Adrenal gland (tissue), 9 donors: ENCODE measurements at regions not wholly inside any gene's neighbourhood (a gene's known extent, or its start where the extent isn't known, plus 50 kb on each side); places are given as distances from the start of the nearest gene placed in this dataset.
"Not testable (repeated sequence)": the region's sequence is repeated elsewhere in the genome, so short reads cannot be mapped to it uniquely, and the experiment has no call there.

Source experiments
- DNase-seq, 7 donors: peaks; one replicate each; pipeline ENCODE4 v3.0.0-alpha.2; 2019 to 2020
- H3K27ac ChIP-seq, 5 donors: fragments of 200-600 bp; sonication (generic) in 4 of 5; 1 replicate in 3 of 5; 2 replicates in 2 of 5; pipeline versions ENCODE4 v1.5.1 to v1.8.0; 2016 to 2020; ENCODE audit warnings: mild to moderate bottlenecking in 1 of 5
- H3K27me3 ChIP-seq: fragments of 200-600 bp; 2 replicates; pipeline ENCODE4 v1.8.0; 2021
- H3K36me3 ChIP-seq, 2 donors: fragments of 200-600 bp; replicated peaks in 1 of 2; 1 replicate in 1 of 2; 2 replicates in 1 of 2; pipeline versions ENCODE4 v1.5.1 to v1.8.0; 2018 to 2022
- H3K4me1 ChIP-seq, 2 donors: fragments of 200-600 bp; replicated peaks in 1 of 2; 1 replicate in 1 of 2; 2 replicates in 1 of 2; pipeline versions ENCODE4 v1.5.1 to v1.8.0; 2018 to 2021
- H3K4me3 ChIP-seq, 4 donors: fragments of 200-600 bp; sonication (generic) in 3 of 4; one replicate each; pipeline ENCODE4 v1.5.1; 2016 to 2018
- H3K9me3 ChIP-seq, 3 donors: fragments of 200-600 bp; sonication (generic) in 1 of 3; replicated peaks in 1 of 3; 1 replicate in 2 of 3; 2 replicates in 1 of 3; pipeline versions ENCODE4 v1.5.1 to v1.8.0; 2016 to 2021
- POLR2A ChIP-seq, 2 donors: fragments of 450-650 bp; IDR thresholded peaks; one replicate each; pipeline ENCODE4 v1.6.1; 2017; ENCODE audit warnings: antibody characterized with exemption in 2 of 2, mild to moderate bottlenecking in 2 of 2, moderate library complexity in 1 of 2
- WGBS, 4 donors: extraction: QIAGEN DNeasy Blood & Tissue Kit in 2 of 4; methylation state at CpG; one replicate each; pipeline versions ENCODE4 v1.1.5 to v1.1.7; 2013 to 2017; 5-methylcytosine and 5-hydroxymethylcytosine counted together
- intact Hi-C, 2 donors: fragments of 100-400 bp; cut with DNase I; formaldehyde crosslinking; loops; one replicate each; pipeline versions ENCODE4 v1.14.1 to v1.15.0; 2022 to 2023
- TF ChIP-seq, protein P1 (sequence below), 6 experiments: fragments of 450-650 bp in 4 of 6; fragments of 200-600 bp in 2 of 6; sonication (generic) in 1 of 6; IDR thresholded peaks; 1 replicate in 5 of 6; 2 replicates in 1 of 6; pipeline versions ENCODE4 v1.5.1 to v1.8.0; 2016 to 2021; ENCODE audit warnings: antibody characterized with exemption in 6 of 6, mild to moderate bottlenecking in 2 of 6, moderate library complexity in 1 of 6
- donor health status: healthy with polysubstance abuse.
- donor health status: Bipolar disorder and iron deficiency.
- donor health status: DM: yes; HTN: yes; CAD: no.
- donor health status: DM: no; HTN: no; CAD: no.
- donor health status: DM: no; HTN: no; CAD: no.

DNA sequence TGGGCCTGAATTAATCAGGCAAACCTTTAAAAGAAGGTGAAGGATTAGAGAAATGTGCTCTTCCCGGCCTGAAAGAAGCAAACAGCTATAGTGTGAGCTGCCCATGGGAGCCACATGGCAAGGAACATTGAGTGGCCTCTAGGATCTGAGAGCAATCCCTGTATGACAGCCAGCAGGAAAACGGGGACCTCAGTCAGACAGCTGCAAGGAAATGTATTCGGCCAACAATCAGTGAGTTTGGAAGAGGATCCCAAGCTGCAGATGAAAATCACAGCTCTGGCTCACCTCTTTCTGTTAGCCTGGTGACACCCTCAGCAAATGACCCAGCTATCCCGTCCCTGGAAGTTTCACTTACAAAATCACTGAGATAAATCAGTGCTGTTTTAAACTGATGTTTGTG lies 309.2 kb downstream of the SH3GL2 start:
- no peak for DNase-seq
- H3K27ac ChIP-seq, result no peak overlapping the region
- no peaks in the 10 kb centered on the region for H3K9me3 ChIP-seq
- no peaks in the 10 kb centered on the region for H3K4me1 ChIP-seq
- intact Hi-C loops, result no loop called here
- H3K27me3 ChIP-seq, result peaks cover 4% of the 10 kb centered on the region
- H3K36me3 ChIP-seq, result no peaks in the 10 kb centered on the region
- 65 to 78% (median 73%) methylated on average over 4 of the region's 4 CpGs for WGBS, 4 donors
- H3K4me3 ChIP-seq, result no peak overlapping the region
- TF ChIP-seq POLR2A (IDR thresholded peaks at IDR 0.05), result no peak
- TF ChIP-seq, protein P1, sequence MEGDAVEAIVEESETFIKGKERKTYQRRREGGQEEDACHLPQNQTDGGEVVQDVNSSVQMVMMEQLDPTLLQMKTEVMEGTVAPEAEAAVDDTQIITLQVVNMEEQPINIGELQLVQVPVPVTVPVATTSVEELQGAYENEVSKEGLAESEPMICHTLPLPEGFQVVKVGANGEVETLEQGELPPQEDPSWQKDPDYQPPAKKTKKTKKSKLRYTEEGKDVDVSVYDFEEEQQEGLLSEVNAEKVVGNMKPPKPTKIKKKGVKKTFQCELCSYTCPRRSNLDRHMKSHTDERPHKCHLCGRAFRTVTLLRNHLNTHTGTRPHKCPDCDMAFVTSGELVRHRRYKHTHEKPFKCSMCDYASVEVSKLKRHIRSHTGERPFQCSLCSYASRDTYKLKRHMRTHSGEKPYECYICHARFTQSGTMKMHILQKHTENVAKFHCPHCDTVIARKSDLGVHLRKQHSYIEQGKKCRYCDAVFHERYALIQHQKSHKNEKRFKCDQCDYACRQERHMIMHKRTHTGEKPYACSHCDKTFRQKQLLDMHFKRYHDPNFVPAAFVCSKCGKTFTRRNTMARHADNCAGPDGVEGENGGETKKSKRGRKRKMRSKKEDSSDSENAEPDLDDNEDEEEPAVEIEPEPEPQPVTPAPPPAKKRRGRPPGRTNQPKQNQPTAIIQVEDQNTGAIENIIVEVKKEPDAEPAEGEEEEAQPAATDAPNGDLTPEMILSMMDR (IDR thresholded peaks at IDR 0.05), result no peak

DNA sequence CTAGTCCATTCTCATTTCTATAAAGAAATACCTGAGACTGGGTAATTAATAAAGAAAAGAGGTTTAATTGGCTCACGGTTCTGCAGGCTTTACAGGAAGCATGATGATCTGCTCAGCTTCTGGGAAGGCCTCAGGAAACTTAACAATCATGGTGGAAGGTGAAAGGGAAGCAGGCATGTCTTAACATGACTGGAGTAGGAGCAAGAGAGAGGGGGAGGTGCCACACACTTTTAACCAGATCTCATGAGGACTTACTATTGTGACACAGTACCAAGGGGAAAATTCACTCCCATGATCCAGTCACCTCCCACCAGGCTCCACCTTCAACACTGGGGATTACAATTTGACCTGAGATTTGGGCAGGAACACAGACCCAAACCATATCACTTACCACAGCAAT lies 310.1 kb downstream of the SH3GL2 start:
- H3K27me3 ChIP-seq, DNase-seq, H3K27ac ChIP-seq, H3K36me3 ChIP-seq, H3K4me3 ChIP-seq, intact Hi-C loops, H3K9me3 ChIP-seq, H3K4me1 ChIP-seq: not testable (repeated sequence)
- 49 to 64% (median 55%) methylated on average over 1 of the region's 1 CpG for WGBS, 4 donors

DNA sequence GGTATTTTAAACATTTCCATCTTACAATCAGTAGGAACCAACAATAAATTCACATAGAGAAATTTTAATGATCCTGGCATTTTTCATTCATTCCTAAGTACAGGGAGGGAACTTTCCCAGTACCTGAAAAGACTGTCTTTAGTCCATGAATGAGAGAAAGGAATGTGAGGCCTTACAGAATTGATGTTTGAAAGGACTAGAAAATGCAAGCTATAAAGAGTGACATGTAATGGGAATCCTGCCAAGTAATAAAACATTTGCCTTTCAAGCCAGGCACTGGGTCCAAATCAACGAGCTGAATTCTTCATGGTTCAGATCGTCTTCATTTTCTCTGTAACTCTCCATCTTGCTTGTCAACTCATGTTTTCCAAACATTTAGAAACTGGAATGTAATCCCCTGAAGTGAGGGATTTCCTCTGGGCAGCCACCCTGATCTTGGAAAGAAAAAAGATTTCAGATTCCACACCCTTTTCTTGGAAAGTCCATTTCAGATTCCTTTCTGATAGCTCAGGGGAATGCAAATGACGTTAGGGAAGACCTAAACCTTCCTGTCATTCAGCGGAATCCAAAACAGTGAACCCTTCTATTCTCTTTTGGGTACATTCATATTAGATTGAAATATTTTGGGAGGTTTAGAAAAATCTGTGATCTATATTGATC lies 315.8 kb downstream of the SH3GL2 start:
- Histone ChIP-seq H3K36me3 (no peaks in the 10 kb centered on the region), H3K27me3 (peaks cover 4% of the 10 kb centered on the region)
- intact Hi-C loops, result no loop called here

DNA sequence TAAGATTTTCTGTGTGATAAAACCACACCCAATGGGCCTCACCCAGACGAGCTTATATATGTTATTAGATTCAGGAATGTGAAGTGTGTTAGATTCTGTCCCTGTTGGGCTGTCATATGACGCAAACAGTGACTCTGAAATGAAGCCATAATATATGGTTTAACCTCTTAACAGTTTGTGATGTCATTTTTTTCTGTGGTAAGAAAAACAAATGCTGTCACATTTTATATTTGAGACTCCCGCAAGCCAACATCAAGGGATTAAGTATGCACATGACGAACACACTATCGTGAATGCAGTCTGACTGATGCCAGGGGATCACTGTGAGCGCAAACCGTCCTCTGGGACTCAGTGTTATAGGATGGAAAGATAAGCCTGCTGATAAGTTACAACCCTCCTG lies 321.7 kb downstream of the SH3GL2 start:
- Histone ChIP-seq H3K4me1 (no peaks in the 10 kb centered on the region), H3K9me3 (no peaks in the 10 kb centered on the region), H3K4me3 (no peak overlapping the region), H3K36me3 (no peaks in the 10 kb centered on the region), H3K27me3 (peaks cover 1% of the 10 kb centered on the region), H3K27ac (no peak overlapping the region)
- intact Hi-C loops, result no loop called here
- 56 to 72% (median 60%) methylated on average over 7 of the region's 7 CpGs for WGBS, 4 donors
- no peak for DNase-seq
- TF ChIP-seq, protein P1 (IDR thresholded peaks at IDR 0.05), result no peak
- no peak for TF ChIP-seq POLR2A (IDR thresholded peaks at IDR 0.05)

More for the DNA sequence above, 315.8 kb downstream of the SH3GL2 start:
- Histone ChIP-seq H3K9me3 (no peaks in the 10 kb centered on the region), H3K4me1 (no peaks in the 10 kb centered on the region), H3K4me3 (no peak overlapping the region), H3K27ac (no peak overlapping the region)
- no peak for TF ChIP-seq POLR2A (IDR thresholded peaks at IDR 0.05)
- TF ChIP-seq, protein P1 (IDR thresholded peaks at IDR 0.05), result no peak
- DNase-seq, result no peak
- 29 to 38% (median 35%) methylated on average over 4 of the region's 4 CpGs for WGBS, 4 donors

DNA sequence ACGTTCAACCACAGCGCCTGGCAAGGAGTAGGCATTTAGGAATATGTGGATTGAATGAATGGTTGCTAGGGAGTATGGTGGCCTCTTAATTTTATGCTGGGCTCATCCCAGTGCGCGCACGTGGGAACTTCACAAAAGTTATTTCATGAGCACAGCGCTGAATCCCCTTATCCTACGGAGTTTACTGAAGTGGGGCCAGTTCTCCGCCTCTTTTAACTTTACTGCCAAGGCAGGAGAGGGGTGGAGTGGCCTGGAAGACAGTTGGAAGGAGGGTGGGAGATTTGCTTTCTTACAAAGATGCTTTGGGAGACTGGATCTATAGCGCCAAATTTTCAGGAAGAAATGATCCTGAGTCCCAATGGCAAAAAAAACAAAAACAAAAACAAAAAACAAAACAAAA lies 326.5 kb downstream of the SH3GL2 start:
- H3K36me3 ChIP-seq, result no peaks in the 10 kb centered on the region
- H3K4me1 ChIP-seq, result no peaks in the 10 kb centered on the region
- H3K27me3 ChIP-seq, result peaks cover 25% of the 10 kb centered on the region
- no peaks in the 10 kb centered on the region for H3K9me3 ChIP-seq
- no peak for DNase-seq
- 32 to 42% (median 33%) methylated on average over 9 of the region's 9 CpGs for WGBS, 4 donors
- TF ChIP-seq, protein P1 (IDR thresholded peaks at IDR 0.05), result no peak
- TF ChIP-seq POLR2A (IDR thresholded peaks at IDR 0.05), result no peak
- no peak overlapping the region for H3K27ac ChIP-seq
- no peak overlapping the region for H3K4me3 ChIP-seq
- intact Hi-C loops, result no loop called here
